GM19023 (cell line): ENCODE measurements at regions not wholly inside any gene's neighbourhood (a gene's known extent, or its start where the extent isn't known, plus 50 kb on each side); places are given as distances from the start of the nearest gene placed in this dataset.

Experiments used
- ATAC-seq: cut with Tn5 transposase; IDR thresholded peaks from one replicate; pipeline ENCODE4 v1.9.1; 2021; ENCODE audit warnings: mild to moderate bottlenecking, moderate library complexity; ENCODE audit not compliant: unreplicated experiment

DNA sequence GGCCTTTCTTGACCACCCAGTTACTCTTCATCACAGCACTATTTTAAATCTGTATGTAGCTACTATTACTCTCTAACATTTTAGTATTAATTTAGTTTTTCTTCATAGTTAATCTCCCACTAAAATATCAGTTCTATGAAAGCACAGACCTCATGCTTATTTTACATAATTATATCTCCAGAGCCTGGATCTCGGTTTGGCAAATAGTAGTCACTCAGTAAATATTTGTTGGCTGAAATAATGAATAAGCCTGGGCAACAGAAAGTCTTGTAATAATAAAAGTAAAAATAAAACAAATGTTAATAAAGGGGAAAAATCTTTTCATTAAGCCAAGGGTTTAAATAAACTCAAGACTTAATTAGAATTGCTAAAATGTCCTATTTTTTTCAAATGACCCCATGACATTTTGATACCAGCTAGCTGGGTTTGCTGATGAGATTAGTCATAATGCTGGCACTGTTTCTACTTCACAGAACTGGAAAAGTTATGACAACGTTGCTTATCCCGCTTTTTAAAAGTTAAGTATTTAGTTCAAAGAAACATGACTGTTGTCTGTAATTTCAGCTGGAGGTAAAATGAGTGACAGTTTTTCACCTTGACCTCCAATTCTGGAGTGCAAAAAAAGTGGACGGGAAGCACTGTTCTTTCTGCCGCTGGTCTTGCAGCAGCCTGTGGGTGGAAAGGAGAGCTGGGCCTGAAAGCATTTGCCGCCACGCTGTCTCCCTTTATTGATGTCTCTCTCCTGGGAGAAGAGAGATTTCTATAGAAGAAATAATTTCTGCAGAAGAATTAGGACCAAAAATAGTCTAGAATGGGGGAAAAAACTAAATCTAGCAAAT lies 85.2 kb upstream of the SPATA13 start:
- ATAC-seq = no peak

DNA sequence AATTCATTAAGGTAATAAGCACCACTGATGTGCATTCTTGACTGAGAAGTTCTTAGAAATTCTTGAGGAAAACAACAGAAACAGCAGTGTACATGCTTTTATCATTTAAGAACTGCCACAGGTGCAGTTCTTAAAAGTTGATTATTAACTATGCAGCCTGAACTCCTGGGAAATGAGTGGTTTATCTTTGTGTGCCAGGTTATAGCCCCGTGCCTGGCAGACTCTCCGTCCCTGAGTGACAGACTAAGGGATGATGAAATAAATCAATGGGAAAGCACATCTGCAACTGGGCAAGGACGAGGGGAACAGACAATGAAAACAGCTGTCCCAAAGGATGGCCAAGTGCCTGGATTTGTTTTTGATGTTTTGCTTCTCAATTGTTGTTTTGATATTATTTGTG lies 84.4 kb upstream of the SPATA13 start:
- no peak for ATAC-seq

DNA sequence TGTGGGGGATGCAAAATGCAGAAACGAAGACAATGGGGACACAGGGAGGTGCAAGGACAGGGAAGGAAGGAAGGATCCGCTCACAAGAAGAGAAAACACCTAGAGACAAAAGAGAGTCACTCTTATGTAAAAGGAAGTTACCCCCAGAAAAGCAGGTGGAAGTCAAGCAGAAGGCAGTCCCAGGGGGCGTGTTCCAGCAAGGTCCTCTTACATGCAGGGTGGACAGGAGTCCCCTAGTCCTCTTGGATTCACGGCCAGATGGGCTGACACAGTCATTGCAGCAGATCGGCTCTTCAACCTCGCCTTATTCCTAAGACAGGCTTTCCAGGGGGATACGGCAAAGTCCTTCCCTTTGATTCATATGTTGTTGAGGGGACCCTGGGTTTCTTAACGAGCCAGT lies 83.9 kb upstream of the SPATA13 start:
- no peak for ATAC-seq

DNA sequence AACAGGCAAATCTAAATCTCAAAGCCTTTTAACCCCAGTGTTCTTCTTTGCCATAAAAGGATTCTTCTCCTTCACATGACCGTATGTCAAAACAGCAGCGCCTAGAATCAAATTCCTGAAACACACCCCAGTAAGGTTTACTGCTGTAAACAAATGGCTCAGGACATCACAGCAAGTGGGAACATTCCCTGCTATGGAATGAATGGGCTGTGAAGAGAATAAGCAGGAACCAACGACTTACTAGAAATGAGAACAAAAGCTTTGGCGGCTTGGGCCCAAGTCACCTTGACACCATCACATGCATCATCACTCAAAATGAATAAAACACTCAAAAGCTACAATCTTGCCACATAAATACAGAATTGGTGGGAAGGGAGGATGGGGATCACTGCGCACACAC lies 80.4 kb upstream of the SPATA13 start:
- ATAC-seq = no peak

- ATAC-seq = no peak
Measured at GRCh38 chr13:24081387-24081786, 79.1 kb upstream of the SPATA13 start.

DNA sequence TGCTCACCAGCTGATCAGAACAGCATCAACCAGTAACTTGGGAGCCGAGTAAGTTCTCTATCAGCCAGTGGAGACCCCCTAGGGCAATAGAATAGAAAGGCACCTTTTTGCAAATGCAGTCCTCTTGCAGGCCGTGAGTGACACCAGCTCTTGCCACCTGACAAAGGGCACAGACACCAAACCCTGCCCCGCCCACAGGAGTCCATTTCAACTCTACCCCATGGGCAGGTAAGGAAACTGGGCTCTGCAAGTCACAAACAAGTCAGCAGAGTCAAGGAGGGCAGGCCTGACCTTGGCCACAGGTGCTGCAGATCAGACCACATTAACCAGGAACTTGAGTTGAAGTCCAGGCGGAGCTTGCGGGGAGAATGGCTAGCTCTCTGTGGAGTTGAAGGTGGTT lies 77.4 kb upstream of the SPATA13 start:
- ATAC-seq = no peak

GRCh38 chr13:24083722-24084421 lies 76.6 kb upstream of the SPATA13 start:
- ATAC-seq = no peak

- ATAC-seq = no peak
Measured at GRCh38 chr13:24085662-24086061, 74.9 kb upstream of the SPATA13 start.

- no peak for ATAC-seq
Measured at GRCh38 chr13:24086642-24087041, 73.9 kb upstream of the SPATA13 start.

GRCh38 chr13:24087605-24088225 lies 72.8 kb upstream of the SPATA13 start:
- no peak for ATAC-seq

DNA sequence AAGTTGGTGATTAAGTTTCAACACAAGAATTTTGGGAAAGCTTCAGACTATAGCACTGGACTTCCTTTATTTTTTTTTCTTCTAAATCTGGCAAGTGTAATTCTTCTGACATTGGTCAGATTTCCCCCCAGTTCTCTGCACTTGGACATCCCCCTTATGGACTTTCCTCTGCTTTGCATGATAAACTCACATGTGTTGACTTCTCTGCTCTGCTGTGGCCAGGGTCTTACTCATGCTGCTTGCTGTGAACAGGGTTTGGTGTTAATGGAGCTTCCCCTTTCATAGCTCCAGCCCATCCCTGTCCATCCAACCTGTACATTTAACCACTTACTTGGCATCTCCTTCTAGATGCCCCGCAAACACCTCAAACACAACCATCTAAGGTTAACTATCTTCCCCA lies 70.5 kb upstream of the SPATA13 start:
- ATAC-seq = no peak

DNA sequence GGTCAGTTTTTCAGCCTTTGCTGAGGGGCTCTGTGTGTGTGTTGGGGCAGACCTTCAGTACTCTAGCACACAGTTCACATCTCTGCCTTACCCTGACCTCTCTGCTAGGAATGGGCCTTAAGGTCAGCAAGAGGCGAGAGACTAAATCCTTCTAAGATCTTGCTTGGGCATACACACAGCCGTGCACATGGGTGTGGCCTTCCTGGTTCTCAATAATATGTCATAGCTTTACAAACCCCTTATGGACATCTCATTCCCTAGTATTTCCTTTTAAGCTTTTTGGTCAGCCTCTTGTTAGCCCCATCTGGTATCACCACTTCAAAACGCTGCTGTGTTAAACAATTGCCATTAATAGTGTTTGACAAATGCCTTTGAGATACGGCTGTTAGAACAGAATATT lies 69.4 kb upstream of the SPATA13 start:
- no peak for ATAC-seq

DNA sequence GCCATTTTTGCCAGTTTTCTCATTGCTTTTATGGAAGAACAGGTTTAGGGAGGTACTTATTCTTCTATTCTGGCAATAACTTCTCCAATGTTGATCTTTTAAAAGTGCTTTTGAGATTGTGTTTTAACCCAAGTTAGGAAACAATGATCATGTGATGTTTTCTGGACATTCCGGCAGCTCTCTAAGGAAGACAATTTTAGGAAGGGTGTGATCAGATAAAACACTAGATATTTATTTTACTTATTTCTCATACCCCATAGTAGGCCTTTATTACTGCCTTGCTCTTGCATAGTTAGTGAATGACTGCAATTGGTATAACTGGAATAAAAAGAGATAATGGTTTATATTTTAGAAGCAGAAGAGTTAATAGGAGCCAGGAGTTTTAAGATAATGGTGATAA lies 68.4 kb upstream of the SPATA13 start:
- no peak for ATAC-seq

DNA sequence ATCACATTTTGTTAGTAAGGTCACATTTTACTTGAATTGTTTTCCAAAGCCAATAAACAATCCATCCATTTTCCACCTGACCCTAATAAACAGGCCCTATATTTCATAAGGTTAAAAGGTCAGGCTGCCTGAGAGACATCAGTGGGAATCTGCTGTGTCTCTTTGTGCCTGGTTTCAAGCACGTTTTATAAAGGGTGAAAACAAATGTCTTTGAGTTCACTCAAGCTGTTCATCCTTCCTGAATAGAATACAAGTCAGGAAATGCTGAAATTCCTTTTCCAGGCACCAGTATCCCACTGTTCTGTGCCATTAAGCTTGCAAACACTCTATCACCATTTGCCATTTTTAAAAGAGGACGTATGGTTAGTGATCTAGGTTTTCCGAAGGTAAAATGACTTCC lies 67.5 kb upstream of the SPATA13 start:
- no peak for ATAC-seq

DNA sequence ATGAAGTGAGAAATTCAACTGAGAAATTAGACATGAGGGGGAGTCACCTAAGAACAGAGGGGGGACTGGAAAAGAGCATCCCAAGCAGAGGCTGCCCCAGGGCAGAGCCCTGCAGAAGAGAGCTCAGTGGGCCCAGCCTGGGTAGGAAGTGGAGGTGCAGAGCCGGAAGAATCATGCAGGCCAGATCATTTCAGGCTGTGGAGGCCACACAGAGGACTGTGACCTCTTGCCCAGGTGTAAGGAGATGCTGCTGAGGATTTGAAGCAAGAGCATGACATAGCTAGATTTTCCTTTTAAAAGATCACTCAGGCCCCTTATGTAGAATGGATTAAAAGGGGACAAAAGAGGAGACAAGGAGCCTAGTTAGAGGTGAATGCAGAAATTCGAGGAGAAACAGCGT lies 63.9 kb upstream of the SPATA13 start:
- no peak for ATAC-seq

- ATAC-seq = no peak
Measured at GRCh38 chr13:24097064-24097463, 63.5 kb upstream of the SPATA13 start.

- no peak for ATAC-seq
Measured at GRCh38 chr13:24097667-24098066, 62.9 kb upstream of the SPATA13 start.

DNA sequence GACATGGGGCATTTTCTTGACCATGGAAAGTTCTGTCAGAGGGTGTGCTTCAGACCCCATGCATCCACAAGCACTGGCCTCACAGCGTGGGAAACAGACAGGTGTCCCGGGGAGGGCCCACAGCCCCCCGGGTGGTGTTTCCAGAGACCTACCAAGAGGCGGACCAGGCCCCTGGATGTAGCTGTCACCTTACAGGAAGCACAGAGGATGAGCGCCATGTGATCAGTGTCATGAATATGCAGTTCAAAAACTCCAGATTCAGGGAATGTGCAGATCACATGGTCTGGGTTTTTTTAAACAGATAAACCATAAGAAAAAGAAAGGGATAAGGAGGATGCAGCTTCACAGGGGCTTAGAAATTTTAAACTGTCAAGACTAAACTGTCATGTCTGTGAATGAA lies 61.0 kb upstream of the SPATA13 start:
- no peak for ATAC-seq

- no peak for ATAC-seq
Measured at GRCh38 chr13:24100188-24100587, 60.3 kb upstream of the SPATA13 start.

GRCh38 chr13:24103782-24104372 lies 56.6 kb upstream of the SPATA13 start:
- ATAC-seq = no peak

DNA sequence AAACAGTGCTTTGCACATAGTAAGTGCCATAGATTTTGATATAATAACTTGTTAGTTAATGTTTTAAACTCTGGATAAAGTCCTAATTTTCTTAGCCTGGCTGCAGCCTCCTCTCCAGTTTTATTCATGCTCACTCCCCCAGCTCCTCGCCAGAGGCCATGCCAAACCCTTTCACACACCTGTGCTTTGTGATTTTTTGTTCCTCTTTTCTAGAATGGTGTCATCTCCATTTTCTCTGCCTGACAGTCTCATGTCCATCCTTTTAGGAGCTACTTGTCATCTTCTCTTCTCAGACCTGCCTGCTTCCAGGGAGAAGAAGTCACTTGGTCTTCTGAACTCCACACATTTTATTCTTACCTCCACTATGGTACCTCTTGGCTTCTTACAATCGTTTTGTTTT lies 55.8 kb upstream of the SPATA13 start:
- ATAC-seq = no peak

DNA sequence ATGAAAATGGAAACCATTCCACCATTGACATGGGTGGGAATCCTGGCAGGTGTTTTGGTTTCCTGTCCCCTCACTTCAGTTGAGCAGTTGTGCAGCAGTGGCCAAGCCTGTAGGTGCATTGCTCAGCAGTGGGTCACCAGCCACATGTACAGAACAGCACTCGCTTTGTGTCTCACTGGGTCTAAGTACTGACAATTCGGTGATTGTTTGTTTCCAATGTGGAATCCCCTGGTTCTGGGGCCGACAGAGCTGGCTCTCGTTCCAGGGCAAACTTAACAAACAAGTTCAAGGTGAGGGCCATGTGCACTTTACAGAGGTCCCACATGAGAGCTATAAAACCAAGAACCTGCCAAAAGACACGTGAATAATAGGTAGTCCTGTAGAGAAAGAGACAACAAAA lies 54.1 kb upstream of the SPATA13 start:
- ATAC-seq = no peak
